Loucy (cell line): ENCODE measurements at regions not wholly inside any gene's neighbourhood (a gene's known extent, or its start where the extent isn't known, plus 50 kb on each side); places are given as distances from the start of the nearest gene placed in this dataset.

Source experiments
- H2AFZ ChIP-seq: fragments of 200-600 bp; sonication (generic); 2 replicates; pipeline ENCODE4 v1.6.0; 2016; ENCODE audit warnings: antibody characterized with exemption, mild to moderate bottlenecking, low read length, moderate library complexity
- H3F3A ChIP-seq: fragments of 200-600 bp; 2 replicates; pipeline ENCODE4 v1.6.0; 2016; ENCODE audit warnings: antibody characterized with exemption, low read depth, mild to moderate bottlenecking
- H3K27me3 ChIP-seq: fragments of 200-600 bp; sonication (generic); 2 replicates; pipeline ENCODE4 v1.6.1; 2014; ENCODE audit warnings: low read length, mild to moderate bottlenecking; ENCODE audit not compliant: insufficient read depth, poor library complexity, severe bottlenecking
- H3K36me3 ChIP-seq: fragments of 200-600 bp; sonication (generic); 2 replicates; pipeline ENCODE4 v1.6.1; 2016; ENCODE audit warnings: low read length; ENCODE audit not compliant: insufficient read depth
- H3K4me1 ChIP-seq: fragments of 200-600 bp; sonication (generic); 2 replicates; pipeline ENCODE4 v1.5.1; 2014; ENCODE audit warnings: low read length, mild to moderate bottlenecking; ENCODE audit not compliant: insufficient read depth, poor library complexity, severe bottlenecking
- H3K4me2 ChIP-seq: fragments of 200-600 bp; sonication (generic); 2 replicates; pipeline ENCODE4 v1.6.0; 2014; ENCODE audit warnings: antibody characterized with exemption, low read length, low read depth, mild to moderate bottlenecking; ENCODE audit not compliant: poor library complexity, severe bottlenecking
- H3K4me3 ChIP-seq: fragments of 200-600 bp; sonication (generic); 2 replicates; pipeline ENCODE4 v1.5.1; 2014; ENCODE audit warnings: low read length, mild to moderate bottlenecking, mixed read lengths; ENCODE audit not compliant: poor library complexity, severe bottlenecking
- H3K79me2 ChIP-seq: fragments of 200-600 bp; sonication (generic); 2 replicates; pipeline ENCODE4 v1.6.1; 2014; ENCODE audit warnings: low read length; ENCODE audit not compliant: insufficient read depth
- H3K9ac ChIP-seq: fragments of 200-600 bp; sonication (generic); 2 replicates; pipeline ENCODE4 v1.6.0; 2014; ENCODE audit warnings: mild to moderate bottlenecking, low read depth, low read length, moderate library complexity; ENCODE audit not compliant: poor library complexity, severe bottlenecking
- H3K9me2 ChIP-seq: fragments of 200-600 bp; sonication (generic); replicated peaks from 2 replicates; pipeline ENCODE4 v1.6.1; 2016; ENCODE audit warnings: low read depth, low read length, mixed read lengths
- H3K9me3 ChIP-seq: fragments of 200-600 bp; sonication (generic); 2 replicates; pipeline ENCODE4 v1.6.1; 2014; ENCODE audit warnings: mild to moderate bottlenecking, antibody characterized with exemption, low read length, low read depth; ENCODE audit not compliant: insufficient read depth
- H4K20me1 ChIP-seq: fragments of 200-600 bp; sonication (generic); 2 replicates; pipeline ENCODE4 v1.6.0; 2014; ENCODE audit warnings: antibody characterized with exemption, low read length, mild to moderate bottlenecking; ENCODE audit not compliant: insufficient read depth, poor library complexity, severe bottlenecking
- CTCF ChIP-seq: fragments of 200-600 bp; sonication (generic); conservative IDR thresholded peaks from 2 replicates; pipeline ENCODE4 v1.5.1; 2014; ENCODE audit warnings: mild to moderate bottlenecking, antibody characterized with exemption, low read length
- EZH2phosphoT487 ChIP-seq: fragments of 200-600 bp; IDR thresholded peaks from 2 replicates; pipeline ENCODE4 v1.6.1; 2018; ENCODE audit warnings: antibody characterized with exemption, mild to moderate bottlenecking, moderate library complexity, borderline replicate concordance

- no peaks in the 10 kb centered on the region for H3K79me2 ChIP-seq
- no peaks in the 10 kb centered on the region for H3K9me2 ChIP-seq
- TF ChIP-seq CTCF (no peak), EZH2phosphoT487 (no peak)
- H2AFZ ChIP-seq, result no peak overlapping the region
- H3F3A ChIP-seq, result no peaks in the 10 kb centered on the region
- no peaks in the 10 kb centered on the region for H4K20me1 ChIP-seq
- H3K4me2 ChIP-seq, result no peak overlapping the region
- H3K36me3 ChIP-seq, result no peaks in the 10 kb centered on the region
- H3K27me3 ChIP-seq, result no peaks in the 10 kb centered on the region
- no peak overlapping the region for H3K4me3 ChIP-seq
- H3K9me3 ChIP-seq, result no peaks in the 10 kb centered on the region
- H3K4me1 ChIP-seq, result no peaks in the 10 kb centered on the region
- no peak overlapping the region for H3K9ac ChIP-seq
Measured at GRCh38 chr10:3857318-3857717, 72.3 kb upstream of the KLF6 start.

- no peak overlapping the region for H2AFZ ChIP-seq
- H3K4me3 ChIP-seq, result no peak overlapping the region
- H3K79me2 ChIP-seq, result no peaks in the 10 kb centered on the region
- no peaks in the 10 kb centered on the region for H3K9me2 ChIP-seq
- H3K9ac ChIP-seq, result no peak overlapping the region
- no peaks in the 10 kb centered on the region for H3K27me3 ChIP-seq
- no peaks in the 10 kb centered on the region for H4K20me1 ChIP-seq
- no peak overlapping the region for H3K4me2 ChIP-seq
- TF ChIP-seq EZH2phosphoT487 (no peak), CTCF (no peak)
- H3K9me3 ChIP-seq, result no peaks in the 10 kb centered on the region
- no peaks in the 10 kb centered on the region for H3K36me3 ChIP-seq
- H3K4me1 ChIP-seq, result no peaks in the 10 kb centered on the region
- no peaks in the 10 kb centered on the region for H3F3A ChIP-seq
Measured at GRCh38 chr10:3856593-3856992, 71.6 kb upstream of the KLF6 start.

- Histone ChIP-seq H3K79me2 (no peaks in the 10 kb centered on the region), H3K9ac (no peak overlapping the region), H3F3A (no peaks in the 10 kb centered on the region), H2AFZ (no peak overlapping the region), H3K4me1 (no peaks in the 10 kb centered on the region), H3K27me3 (no peaks in the 10 kb centered on the region), H4K20me1 (no peaks in the 10 kb centered on the region), H3K4me2 (no peak overlapping the region), H3K36me3 (no peaks in the 10 kb centered on the region), H3K9me3 (no peaks in the 10 kb centered on the region), H3K4me3 (no peak overlapping the region), H3K9me2 (no peaks in the 10 kb centered on the region)
- TF ChIP-seq EZH2phosphoT487 (no peak), CTCF (no peak)
Measured at GRCh38 chr10:3853547-3854303, 68.7 kb upstream of the KLF6 start.
